NT2/D1 (cell line): ENCODE measurements at regions not wholly inside any gene's neighbourhood (a gene's known extent, or its start where the extent isn't known, plus 50 kb on each side); places are given as distances from the start of the nearest gene placed in this dataset.

Experiments
- SUZ12 ChIP-seq: IDR thresholded peaks from 2 replicates; pipeline ENCODE4 v1.6.1; 2011; ENCODE audit not compliant: insufficient read length, insufficient read depth; ENCODE audit errors: extremely low read depth
- ZNF274 ChIP-seq: IDR thresholded peaks from 2 replicates; pipeline ENCODE4 v1.6.1; 2011; ENCODE audit warnings: mild to moderate bottlenecking, low read depth, low read length

DNA sequence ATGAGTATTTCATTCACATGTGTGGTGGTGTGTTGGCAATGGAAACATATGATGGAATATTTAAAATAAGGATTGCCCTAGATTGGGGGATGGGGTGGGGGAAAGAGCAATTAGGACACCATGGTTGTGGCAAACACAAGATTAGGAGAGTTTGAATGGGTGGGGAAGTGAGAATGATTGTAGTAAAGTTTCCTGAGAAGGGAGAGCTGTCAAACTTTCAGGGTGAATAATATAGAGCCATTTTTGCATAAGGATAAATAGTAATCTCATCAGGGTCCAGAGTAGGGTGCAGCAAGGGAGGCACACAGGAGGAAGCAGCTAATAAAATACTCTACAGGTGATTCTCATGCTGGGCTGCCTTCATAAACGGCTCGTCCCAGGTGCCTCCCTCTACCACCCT is 294.9 kb upstream of the MARCKS start:
- TF ChIP-seq SUZ12 (no peak), ZNF274 (no peak)
